ENCODE measurements at regions not wholly inside any gene's neighbourhood (a gene's known extent, or its start where the extent isn't known, plus 50 kb on each side); places are given as distances from the start of the nearest gene placed in this dataset.
"Not testable (repeated sequence)": the region's sequence is repeated elsewhere in the genome, so short reads cannot be mapped to it uniquely, and the experiment has no call there.

DNA sequence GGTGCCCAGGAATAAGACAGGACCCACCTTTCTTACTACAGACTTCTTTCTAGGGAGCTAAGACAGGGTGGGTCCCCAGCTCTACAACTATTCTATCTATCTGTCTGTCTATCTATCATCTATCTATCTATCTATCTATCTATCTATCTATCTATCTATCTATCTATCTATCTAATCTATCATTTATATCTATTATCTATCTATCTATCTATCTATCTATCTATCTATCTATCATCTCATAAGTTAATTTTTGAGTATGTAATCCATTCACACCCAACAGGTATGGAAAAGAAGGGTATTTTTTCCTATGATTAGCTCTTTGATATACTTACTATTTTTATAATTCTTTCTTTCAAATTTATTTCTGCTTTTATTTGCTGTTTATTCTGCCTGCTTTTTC, 55.9 kb downstream of the BAMBI start:
- DNase-seq (ENCODE audit: low read depth, low spot score) = no peak

DNA sequence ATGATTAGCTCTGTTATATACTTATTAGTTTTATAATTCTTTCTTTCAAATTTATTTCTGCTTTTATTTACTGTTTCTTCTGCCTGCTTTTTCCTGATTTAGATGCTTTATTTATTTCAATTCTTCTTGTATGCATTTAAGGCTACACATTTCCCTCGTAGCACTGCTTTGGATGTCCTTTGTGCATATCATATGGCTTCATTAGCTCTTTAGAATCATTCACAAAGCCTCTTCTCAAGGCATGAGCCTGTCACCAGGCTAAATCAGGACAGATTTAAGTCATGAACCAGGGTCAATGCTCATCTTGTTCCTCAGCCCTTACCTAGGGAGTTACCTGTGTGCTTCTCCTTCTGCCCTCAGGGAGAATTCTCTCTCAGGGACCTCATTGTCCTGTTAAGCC, 56.3 kb downstream of the BAMBI start:
- no peak for DNase-seq (ENCODE audit: low read depth, low spot score)

DNA sequence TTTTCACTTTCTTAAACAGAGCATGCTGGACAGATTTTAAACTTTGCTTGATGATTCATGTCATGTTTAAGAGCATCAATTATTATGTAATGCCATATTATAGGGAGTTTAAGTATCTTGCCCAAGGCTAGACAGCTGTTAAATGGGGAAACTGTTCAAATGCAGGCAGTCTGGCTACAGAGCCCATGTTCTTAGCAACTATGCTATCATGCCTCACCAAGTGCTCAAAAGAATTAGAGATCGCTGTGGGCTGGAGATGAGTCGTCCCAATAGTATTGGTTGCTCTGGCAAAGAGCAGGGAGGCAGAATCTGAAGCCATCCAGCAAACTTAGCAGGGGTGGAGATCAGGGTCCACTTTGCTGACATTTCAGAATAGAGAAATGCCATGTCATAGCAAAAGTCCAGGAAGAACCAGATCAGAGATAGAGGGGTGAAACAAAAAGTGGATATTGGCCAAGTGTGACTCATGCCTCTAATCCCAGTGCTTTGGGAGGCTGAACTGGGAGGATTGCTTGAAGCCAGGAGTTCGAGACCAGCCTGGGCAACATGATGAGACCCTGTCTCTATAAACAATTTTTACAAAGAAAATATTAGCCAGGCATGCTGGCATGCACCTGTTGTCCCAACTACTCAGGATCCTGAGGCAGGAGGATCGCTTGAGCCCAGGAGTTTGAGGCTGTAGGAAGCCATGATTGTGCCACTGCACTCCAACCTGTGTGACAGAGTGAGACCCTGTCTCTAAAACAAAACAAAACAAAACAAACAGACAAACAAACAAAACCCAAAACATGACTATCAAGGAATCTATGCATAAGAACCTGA, 57.8 kb downstream of the BAMBI start:
- peak; percentile 73 for DNase-seq (ENCODE audit: low read depth, low spot score)

DNA sequence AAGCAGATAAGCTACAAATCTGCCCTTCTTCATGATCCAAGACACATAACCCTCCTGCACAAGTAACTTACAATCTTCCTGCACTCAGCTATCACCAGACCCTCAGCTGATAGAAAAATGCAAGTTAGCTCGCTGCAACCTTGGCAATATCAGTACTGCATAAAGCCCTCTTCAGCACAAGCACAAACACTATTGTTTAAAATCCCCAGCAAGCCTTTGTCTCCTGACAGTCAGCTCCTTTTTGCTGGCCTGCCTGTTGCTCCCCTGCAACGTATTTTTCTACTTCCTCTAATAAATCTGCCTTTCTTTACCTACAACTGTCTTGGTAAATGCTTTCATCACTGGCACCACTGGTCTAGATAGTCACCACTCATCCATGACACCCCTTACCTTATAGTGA, 59.8 kb downstream of the BAMBI start:
- no peak for DNase-seq (ENCODE audit: low read depth, low spot score)

DNA sequence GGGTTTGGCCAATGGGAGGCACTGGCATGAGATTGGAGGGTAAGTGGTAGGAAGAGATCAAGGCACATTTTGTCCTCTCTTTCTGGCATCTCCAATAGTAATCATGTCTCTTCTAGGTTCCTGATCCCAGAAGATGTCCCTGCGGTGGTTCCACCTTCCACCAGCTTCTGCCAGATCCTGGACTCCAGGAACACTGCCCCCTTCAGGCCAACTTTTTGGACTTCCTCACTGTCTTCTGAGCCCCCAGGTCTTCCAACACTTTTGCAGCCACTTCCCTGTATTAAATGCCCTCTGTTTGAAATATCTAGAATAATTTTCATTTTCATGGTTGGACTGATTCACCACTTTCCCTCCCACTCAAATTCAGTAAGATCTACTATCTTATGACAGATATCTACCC, 60.9 kb downstream of the BAMBI start:
- no peak for DNase-seq (ENCODE audit: low read depth, low spot score)

DNA sequence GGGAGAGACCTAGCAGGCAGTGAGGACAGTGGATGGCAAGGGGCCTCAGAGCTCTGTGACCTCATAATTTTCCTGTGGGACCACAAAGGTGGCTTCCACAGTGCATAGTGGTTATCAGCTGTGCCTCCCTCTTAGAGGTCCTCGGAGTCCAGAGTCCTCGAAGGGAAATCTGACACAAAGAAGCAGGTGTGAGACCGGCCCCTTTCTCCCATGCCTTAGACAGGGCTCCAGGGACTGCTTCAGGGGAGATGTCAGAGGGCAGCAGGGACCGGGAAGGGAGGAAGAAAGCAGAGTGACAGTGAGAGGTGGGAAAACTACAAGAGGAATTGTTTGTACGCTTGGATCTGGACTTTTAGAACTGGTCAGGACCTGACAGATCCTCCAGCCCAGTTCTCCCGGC, 66.3 kb downstream of the BAMBI start:
- no peak for DNase-seq (ENCODE audit: low read depth, low spot score)

DNA sequence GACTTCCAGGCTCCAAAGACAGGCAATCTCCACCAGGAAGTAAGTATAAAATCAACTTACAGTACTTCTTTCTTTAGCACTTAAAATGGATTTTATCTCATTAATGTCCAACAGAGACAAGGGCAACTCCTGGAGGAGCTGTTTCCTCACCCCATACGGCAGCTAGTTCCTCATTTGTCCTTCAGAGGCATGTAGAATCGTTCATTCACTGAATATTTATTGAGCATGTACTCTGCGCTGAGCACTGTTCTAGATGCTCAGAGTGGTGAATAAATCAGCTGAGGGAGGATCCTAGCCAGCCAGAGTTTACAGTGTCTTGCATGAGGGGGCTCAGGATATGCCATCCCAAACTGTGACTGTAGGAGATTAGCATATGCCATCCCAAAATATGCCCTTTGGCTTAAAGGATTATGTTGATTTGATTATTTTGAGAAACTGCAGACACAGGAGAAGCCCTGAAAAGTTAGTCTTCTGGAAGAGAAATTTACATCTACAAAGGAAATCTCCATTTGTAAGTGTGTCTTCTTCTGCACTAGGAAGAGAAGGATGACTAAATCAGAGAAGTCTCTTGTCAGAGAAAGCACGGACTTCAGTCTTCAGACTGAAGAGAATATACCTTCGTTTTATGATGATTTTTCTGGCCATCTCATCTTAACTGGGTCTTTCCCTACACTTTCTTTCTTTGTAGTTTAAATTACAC, 66.9 kb downstream of the BAMBI start:
- no peak for DNase-seq (ENCODE audit: low read depth, low spot score)

DNA sequence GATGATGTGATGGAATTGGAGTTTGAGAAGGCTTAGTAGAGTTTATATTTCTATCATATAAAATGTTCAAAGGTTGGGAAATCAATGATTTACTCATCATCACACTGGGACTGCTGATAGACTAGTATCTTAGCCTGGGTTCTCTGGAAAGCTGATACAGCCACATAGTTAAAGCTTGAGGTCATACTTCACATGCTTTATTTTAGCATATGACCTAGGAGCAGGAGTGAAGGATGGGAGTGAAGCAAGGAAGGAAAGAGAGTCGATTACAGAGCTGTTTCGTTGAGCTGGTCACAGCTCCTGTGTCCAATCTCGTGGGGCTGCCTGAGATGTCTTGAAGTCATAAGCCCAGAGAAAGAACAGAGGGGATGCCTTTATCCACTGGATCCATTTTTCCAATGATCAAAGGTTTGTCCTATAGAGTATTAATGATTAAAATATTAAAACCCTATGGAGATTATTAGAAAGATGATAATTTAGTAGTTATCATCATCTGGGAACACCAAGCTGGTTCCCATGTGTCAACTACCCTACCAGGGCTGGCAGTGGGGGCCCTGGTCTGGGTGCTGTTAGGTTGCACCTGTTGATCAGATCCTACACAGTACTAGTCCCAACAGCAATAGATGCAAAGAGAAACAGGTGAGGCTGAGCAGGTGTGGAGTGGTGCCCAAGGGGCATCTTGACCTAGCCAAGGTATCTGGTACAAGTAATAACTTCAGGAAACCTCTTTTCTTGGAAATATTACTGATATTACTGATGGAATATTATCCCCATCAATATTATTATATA, 77.8 kb downstream of the BAMBI start:
- no peak for DNase-seq (ENCODE audit: low read depth, low spot score)

DNA sequence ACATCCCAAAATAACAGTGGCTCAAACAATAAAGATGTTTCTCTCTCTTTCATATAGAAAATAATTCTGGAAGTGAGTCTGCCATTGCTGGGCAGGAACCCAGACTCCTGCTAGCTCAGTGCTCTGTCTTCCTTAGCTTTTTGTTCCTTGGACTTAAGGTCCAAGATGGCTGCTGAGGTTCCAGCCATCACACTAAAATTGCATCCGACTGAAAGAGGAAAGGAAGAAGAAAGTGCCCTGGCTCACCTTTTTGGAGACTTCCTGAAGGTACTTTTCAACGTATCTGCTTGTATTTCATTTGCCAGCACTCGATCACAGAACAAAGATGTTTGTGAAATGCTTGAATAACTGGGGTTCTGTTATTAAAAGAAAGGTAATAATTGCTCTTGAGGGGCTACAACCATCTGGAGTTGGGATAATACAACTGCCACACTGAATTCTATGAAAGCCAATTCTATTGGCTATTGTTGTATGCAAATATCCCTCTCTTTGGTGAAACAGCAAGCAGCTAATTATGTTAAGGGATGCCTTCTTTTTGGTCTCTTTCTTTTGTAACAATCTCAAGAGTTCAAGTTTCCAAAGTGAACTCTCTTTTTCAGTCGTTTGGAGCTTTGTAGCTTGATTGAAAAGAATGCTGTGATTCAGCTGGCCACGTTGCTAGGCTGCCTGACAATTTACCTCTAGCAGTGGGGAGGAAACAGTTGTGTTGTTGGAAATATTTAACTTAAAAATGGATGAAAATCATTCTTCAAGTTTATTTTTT, 83.9 kb downstream of the BAMBI start:
- no peak for DNase-seq (ENCODE audit: low read depth, low spot score)

DNA sequence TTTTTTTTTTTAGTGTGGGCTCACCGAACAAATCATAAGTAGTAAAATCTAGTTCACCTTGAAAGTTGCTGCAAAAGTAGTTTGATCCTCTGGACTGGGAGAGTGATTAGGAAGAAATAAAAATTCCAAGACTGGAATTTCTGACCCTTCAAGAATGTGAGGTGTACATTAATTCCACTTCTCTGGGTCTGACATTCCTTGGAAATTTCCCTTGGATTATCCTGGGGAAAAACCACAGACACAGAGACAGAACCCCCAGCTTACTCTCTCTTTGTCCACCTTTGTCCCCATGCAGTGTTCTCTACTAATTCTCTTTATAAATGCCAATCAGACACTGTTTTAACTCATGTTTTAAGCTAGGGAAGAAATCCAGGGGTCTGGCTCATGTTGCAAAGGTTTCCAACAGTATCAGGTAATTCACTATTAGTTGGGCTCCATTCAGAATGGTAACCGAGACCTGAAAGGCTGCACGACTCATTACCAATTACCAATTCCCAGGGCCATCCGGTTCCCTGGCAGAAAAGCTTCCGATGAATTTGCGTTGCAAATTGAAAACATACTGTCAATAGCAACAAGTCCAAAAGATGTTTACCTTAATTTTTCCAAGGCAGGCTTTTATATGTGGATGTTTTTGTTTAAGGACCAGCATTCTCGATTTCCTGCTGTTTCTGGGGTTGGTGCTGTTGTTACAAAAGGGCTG, 86.3 kb downstream of the BAMBI start:
- DNase-seq (ENCODE audit: low read depth, low spot score) = no peak

DNA sequence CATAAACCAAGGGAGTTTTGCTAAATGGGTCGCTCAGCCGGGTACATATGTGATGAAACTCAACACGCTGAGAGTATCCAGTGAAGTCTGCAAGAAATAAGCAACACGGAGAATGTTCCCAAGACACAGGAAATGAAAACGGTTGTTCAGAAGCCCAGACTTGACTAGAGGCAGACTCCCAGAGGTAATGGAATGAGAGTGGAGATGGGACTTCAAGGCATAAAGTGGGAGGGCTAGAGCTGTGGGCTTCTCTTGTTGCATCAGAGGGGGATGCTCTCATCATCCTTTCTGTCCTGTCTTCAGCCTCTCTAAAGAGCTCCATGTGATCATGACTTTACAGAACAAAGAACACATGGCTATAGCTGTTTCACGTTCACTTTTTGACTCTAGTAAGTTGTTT, 88.3 kb downstream of the BAMBI start:
- no peak for DNase-seq (ENCODE audit: low read depth, low spot score)

DNA sequence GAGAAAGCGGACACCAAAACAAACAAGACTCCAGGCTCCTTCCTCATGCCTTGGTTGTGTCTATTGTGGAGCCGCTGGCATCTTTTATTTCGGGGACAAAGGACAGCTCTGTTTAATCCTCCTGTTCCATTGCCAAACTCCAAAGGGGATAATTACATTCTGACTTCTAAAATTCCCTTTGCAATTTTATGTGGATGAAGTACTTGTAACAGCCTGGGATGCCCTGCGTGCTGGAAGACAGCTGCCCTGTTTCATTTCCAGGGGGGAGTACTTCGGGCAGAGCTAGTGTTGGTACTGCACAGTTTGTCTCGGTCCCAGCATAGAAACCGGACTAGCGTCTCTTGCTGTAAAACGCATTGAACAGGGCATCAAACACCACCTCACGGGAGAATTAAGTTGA, 90.9 kb downstream of the BAMBI start:
- no peak for DNase-seq (ENCODE audit: low read depth, low spot score)

DNA sequence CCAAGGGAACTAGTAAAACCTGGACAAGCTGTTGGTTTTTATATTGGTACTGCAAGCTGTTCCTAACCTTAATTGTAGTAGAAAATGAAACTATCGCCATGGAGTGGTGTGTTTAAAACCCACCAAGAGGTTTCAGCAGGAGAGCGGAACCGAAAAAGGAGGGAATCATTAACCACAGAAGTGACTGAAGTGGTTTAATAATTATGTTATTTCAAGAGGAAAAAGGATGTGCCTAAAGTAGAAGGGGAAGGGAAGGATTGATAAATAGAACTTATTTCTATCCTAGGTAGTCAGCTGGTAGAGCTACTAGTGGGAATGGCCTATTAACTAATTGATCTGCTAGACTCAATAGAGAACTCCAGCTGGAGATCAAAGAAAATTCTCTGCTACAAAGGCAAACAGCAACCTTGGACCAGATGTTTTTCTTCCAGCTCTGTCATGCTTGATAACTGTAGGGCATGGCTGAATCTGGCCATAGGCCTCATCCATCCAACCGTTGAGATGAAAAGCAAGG, 91.8 kb downstream of the BAMBI start:
- no peak for DNase-seq (ENCODE audit: low read depth, low spot score)

DNA sequence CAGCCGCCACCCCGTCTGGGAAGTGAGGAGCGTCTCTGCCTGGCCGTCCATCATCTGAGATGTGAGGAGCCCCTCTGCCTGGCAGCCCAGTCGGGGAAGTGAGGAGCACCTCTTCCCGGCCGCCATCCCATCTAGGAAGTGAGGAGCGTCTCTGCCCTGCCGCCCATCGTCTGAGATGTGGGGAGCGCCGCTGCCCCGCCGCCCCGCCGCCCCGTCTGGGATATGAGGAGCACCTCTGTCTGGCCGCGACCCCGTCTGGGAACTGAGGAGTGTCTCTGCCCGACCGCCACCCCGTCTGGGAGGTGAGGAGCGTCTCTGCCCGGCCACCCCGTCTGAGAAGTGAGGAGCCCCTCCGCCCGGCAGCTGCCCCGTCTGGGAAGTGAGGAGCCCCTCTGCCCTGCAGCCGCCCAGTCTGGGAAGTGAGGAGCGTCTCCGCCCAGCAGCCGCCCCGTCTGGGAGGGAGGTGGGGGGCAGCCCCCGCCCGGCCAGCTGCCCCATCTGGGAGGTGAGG, 94.3 kb downstream of the BAMBI start:
- not testable (repeated sequence) for DNase-seq (ENCODE audit: low read depth, low spot score)

DNA sequence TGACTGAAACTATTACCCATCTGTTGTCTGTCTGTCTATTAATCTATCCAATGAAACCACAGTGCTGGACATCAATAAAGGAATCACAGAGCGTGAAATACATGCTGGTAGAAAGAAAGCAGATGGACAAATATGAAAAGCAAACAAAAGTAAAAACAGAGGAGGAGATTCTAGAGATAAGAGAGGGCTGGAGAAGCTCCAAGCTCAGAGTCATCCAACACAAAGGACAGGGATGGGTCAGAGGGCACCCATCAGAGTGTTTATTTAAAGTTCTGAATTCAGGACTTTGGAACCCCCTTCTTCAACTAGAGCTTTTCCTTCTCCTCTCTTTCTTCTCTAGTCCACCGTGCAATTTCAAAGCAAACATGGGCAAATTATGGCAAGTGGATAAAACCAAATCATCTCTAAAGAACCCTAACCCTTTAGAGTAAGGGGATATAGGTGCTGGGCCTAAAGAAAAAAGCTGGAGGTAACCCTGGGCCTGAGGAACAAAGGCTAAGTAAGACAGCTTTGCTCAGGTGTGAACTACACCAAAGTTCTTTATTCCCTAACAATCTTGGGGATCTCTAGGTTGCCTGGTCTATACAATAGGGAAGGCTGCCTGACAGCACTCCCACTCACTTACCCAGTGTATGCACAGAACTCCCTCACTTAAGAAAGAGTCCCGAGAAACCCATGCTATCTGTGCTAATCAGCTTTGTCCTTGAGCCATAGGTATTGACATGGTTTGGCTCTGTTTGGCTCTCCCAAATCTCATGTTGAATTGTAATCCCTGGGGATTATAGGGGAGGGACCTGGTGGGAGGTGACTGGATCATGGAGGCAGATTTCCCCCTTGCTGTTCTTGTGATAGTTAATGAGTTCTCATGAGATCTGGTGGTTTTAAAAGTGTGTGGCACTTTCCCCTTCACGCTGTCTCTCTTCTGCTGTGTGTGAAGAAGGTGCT, 97.0 kb downstream of the BAMBI start:
- DNase-seq (ENCODE audit: low read depth, low spot score) = no peak

DNA sequence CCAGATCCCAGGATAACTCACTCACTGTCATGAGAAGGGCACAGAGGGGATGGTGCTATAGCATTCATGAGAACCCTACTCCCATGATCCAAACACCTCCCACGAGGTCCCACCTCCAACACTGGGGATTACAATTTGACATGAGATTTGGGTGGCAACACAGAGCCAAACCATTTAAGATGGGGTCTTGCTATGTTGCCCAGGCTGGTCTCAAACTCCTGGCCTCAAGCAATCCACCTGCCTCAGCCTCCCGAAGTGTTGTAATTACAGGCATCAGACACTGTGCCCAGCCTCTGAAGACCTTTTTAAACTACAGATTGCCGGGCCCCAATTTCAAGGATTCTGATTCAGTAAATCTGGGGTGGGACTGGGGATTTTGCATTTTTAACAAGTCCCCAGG, 98.5 kb downstream of the BAMBI start:
- no peak for DNase-seq (ENCODE audit: low read depth, low spot score)

DNA sequence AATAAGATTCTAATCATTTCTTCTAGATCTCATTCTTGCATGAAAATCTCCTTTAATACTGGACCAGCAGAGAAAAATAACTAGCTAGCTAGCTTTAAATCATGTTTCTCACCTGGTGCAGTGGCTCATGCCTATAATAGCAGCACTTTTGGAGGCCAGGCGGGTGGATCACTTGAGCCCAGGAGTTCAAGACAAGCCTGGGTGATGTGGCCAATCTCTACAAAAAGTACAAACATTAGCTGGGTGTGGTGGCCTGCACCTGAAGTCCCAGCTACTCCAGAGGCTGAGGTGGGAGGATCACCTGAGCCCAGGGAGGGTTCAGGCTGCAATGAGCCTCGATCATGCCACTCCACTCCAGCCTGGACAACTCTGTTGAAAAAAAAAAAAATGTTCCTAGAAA, 99.2 kb downstream of the BAMBI start:
- DNase-seq (ENCODE audit: low read depth, low spot score) = no peak

DNA sequence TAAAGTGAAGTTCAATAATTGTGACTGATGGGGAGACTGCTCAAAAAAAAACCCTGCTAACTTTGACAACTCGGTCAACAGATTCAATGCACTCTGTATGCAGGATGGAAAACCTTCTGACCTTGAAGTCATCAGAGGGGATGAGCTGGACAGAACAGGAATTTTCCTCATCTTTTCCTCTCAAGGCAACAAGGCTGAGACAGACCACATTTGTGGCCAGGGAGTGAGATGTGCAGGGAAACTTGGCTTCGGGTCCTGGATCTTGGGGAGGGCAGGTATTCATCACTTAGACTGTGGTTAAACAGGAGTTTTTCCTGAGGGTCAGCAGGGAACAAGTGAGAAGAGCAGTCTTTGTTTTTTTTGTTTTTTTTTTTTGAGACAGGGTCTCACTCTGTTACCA, 100.6 kb downstream of the BAMBI start:
- no peak for DNase-seq (ENCODE audit: low read depth, low spot score)

DNA sequence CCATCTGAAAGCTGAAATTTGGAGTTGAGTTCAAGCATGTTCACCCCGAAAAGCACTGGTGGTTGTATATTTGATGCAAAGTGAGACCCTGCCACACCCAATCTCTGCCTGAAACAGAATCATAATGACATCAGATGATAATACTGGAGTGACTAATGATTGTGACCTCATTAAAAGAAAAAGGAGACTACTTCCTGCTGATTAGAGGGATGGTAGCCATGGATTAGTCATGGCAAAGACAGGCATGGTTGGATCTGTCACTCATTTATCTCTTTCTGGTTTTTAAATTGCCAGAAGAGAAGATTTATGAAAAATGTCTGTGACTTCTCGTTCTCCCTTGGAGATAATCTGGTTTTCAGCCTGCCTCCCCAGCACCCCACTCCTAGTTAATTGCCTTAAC, 101.2 kb downstream of the BAMBI start:
- no peak for DNase-seq (ENCODE audit: low read depth, low spot score)

DNA sequence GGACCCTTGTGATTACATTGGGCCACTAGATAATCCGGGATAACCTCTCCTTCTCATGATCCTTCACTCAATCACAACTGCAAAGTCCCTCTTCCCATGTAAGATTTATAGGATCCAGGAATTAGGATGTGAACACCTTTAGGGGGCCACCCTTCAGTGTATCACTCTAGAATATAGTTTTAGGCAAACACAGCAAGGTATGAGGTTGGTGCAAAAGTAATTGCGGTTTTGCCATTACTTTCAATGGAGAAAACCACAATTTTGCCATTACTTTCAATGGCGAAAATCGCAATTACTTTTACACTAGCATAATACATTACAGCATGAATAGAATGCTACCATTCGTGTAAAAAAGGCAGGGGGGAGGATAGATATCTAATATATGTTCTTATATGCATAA, 104.0 kb downstream of the BAMBI start:
- no peak for DNase-seq (ENCODE audit: low read depth, low spot score)
